Fibroblast of lung (primary cell): ENCODE measurements at regions not wholly inside any gene's neighbourhood (a gene's known extent, or its start where the extent isn't known, plus 50 kb on each side); places are given as distances from the start of the nearest gene placed in this dataset.
"Not testable (repeated sequence)": the region's sequence is repeated elsewhere in the genome, so short reads cannot be mapped to it uniquely, and the experiment has no call there.

Experiments
- EZH2 ChIP-seq: IDR thresholded peaks from 2 replicates; pipeline ENCODE4 v1.5.1; 2012; ENCODE audit warnings: low read length, control low read depth, mild to moderate bottlenecking; ENCODE audit errors: missing control alignments
- TF ChIP-seq, protein P1 (sequence below), 2 donors: IDR thresholded peaks in 1 of 2; conservative IDR thresholded peaks in 1 of 2; 1 replicate in 1 of 2; 2 replicates in 1 of 2; pipeline ENCODE4 v1.5.1; 2011 to 2012; ENCODE audit warnings: low read length in 2 of 2, control low read depth in 1 of 2, inconsistent platforms in 1 of 2, low read depth in 1 of 2, mild to moderate bottlenecking in 1 of 2

DNA sequence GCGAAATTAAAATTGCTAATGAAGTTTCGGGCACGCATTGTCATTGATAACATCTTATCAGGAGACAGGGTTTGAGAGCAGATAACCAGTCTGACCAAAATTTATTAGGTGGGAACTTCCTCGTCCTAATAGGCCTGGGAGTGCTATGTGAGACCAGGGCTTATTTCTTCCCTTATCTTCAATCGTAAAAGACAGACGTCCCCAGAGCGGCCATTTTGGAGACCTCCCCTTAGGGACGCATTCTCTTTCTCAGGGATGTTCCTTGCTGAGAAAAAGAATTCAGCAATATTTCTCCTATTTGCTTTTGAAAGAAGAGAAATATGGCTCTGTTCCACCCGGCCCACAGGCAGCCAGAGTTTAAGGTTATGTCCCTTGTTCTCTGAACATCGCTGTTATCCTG is 184.7 kb downstream of the OSTF1 start:
- TF ChIP-seq, protein P1, sequence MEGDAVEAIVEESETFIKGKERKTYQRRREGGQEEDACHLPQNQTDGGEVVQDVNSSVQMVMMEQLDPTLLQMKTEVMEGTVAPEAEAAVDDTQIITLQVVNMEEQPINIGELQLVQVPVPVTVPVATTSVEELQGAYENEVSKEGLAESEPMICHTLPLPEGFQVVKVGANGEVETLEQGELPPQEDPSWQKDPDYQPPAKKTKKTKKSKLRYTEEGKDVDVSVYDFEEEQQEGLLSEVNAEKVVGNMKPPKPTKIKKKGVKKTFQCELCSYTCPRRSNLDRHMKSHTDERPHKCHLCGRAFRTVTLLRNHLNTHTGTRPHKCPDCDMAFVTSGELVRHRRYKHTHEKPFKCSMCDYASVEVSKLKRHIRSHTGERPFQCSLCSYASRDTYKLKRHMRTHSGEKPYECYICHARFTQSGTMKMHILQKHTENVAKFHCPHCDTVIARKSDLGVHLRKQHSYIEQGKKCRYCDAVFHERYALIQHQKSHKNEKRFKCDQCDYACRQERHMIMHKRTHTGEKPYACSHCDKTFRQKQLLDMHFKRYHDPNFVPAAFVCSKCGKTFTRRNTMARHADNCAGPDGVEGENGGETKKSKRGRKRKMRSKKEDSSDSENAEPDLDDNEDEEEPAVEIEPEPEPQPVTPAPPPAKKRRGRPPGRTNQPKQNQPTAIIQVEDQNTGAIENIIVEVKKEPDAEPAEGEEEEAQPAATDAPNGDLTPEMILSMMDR (conservative IDR thresholded peaks at IDR 0.05 in 1 of 2, IDR thresholded peaks at IDR 0.05 in 1 of 2; ENCODE audit: low read depth in 1 of 2, low read length in 2 of 2): not testable (repeated sequence)
- not testable (repeated sequence) for TF ChIP-seq EZH2
